ENCODE measurements at regions not wholly inside any gene's neighbourhood (a gene's known extent, or its start where the extent isn't known, plus 50 kb on each side); places are given as distances from the start of the nearest gene placed in this dataset.

DNA sequence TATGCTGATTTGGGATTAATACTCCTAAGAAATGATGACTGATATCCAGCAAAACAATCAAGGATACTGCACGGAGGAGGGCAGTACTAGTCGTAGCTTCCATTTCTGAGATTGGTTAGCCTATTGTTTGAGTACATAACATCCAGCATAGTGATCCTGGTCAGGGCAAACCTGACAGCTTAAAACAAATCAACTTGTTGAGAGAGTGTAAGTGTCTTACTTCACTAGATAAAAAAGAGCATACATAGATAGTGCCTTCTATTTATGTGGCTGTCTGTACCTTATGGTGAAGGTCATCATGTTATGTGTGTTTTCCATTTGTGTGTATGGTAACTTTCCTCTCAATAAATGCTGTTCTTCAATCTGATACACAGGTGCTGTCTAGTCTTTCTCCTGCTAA lies 228.4 kb downstream of the PTGER3 start:
- no peaks in the 10 kb centered on the region for H3K9me3 Mint-ChIP-seq
- H3K27me3 Mint-ChIP-seq (ENCODE audit: low read depth, poor library complexity) = peaks cover 3% of the 10 kb centered on the region
- no peak for DNase-seq
- no peaks in the 10 kb centered on the region for H3K36me3 Mint-ChIP-seq (ENCODE audit: low read depth)
- H3K27ac Mint-ChIP-seq = no peak overlapping the region
- TF ChIP-seq, protein P1, sequence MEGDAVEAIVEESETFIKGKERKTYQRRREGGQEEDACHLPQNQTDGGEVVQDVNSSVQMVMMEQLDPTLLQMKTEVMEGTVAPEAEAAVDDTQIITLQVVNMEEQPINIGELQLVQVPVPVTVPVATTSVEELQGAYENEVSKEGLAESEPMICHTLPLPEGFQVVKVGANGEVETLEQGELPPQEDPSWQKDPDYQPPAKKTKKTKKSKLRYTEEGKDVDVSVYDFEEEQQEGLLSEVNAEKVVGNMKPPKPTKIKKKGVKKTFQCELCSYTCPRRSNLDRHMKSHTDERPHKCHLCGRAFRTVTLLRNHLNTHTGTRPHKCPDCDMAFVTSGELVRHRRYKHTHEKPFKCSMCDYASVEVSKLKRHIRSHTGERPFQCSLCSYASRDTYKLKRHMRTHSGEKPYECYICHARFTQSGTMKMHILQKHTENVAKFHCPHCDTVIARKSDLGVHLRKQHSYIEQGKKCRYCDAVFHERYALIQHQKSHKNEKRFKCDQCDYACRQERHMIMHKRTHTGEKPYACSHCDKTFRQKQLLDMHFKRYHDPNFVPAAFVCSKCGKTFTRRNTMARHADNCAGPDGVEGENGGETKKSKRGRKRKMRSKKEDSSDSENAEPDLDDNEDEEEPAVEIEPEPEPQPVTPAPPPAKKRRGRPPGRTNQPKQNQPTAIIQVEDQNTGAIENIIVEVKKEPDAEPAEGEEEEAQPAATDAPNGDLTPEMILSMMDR (IDR thresholded peaks at IDR 0.05) = no peak
- no peak overlapping the region for H3K4me3 Mint-ChIP-seq
- H3K4me1 Mint-ChIP-seq = no peaks in the 10 kb centered on the region

DNA sequence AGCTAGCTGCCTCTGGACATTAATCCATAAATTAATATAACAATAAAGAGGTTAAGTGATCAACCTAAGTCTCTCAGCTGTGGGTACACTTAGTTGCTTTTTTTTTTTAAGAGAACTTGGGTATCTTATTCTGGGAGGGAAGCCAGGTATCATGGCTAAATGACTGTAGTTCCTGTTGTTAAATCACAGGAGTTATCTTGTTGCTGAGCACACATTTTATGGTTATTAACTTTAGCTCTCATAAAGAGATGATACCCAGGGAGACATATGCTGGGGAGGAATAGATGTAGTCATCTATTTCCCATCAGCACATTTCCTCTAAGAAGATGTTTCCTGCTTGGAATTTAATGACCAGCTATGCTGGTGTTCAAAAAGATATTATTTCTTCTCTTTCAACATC lies 227.8 kb downstream of the PTGER3 start:
- H3K4me1 Mint-ChIP-seq = no peaks in the 10 kb centered on the region
- no peak overlapping the region for H3K4me3 Mint-ChIP-seq
- H3K27ac Mint-ChIP-seq = no peak overlapping the region
- no peak for DNase-seq
- H3K9me3 Mint-ChIP-seq = no peaks in the 10 kb centered on the region
- TF ChIP-seq, protein P1 (IDR thresholded peaks at IDR 0.05) = no peak
- no peaks in the 10 kb centered on the region for H3K36me3 Mint-ChIP-seq (ENCODE audit: low read depth)
- peaks cover 3% of the 10 kb centered on the region for H3K27me3 Mint-ChIP-seq (ENCODE audit: low read depth, poor library complexity)

DNA sequence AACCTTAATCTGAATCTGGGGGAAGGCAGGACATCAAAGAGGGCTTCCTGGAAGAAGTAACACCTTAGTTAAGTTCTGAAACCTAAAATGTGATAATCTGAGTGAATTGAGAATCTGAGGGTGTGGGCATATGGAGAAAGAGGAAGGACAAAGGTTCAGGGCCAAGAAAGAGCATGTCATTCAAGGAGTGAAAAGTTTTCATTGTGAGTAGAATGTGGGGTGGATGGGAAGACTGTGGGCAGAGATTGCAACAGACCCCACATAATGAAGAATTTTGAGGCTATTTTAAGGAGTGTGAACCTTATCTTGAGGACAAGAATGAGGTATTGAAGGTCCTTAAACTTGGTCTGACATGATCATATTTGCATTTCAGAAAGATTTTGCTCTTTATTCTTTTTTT lies 227.2 kb downstream of the PTGER3 start:
- peaks cover 3% of the 10 kb centered on the region for H3K27me3 Mint-ChIP-seq (ENCODE audit: low read depth, poor library complexity)
- H3K4me1 Mint-ChIP-seq = no peaks in the 10 kb centered on the region
- H3K9me3 Mint-ChIP-seq = no peaks in the 10 kb centered on the region
- no peak overlapping the region for H3K27ac Mint-ChIP-seq
- H3K36me3 Mint-ChIP-seq (ENCODE audit: low read depth) = no peaks in the 10 kb centered on the region
- TF ChIP-seq, protein P1 (IDR thresholded peaks at IDR 0.05) = no peak
- H3K4me3 Mint-ChIP-seq = no peak overlapping the region
- no peak for DNase-seq

DNA sequence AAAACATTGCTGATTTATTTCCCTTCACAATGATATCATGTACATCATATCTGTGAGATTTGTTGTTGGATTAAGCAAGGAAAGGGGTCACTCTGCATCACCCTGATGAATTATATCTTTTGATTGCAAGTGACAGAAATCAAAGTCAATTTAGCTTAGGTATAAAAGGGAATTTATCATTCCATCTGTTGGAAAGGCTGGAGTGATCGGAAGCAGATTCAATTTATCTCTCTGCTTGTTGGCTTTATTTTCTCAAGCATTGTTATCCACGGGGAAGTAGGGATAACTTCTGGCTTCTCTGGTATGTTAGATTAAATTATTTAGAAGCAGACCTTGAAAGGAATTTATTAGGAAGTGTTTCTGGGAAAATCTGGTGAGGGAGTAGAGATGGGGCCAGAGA lies 226.6 kb downstream of the PTGER3 start:
- H3K4me1 Mint-ChIP-seq = no peaks in the 10 kb centered on the region
- H3K27ac Mint-ChIP-seq = no peak overlapping the region
- TF ChIP-seq, protein P1 (IDR thresholded peaks at IDR 0.05) = no peak
- no peak overlapping the region for H3K4me3 Mint-ChIP-seq
- H3K9me3 Mint-ChIP-seq = no peaks in the 10 kb centered on the region
- H3K36me3 Mint-ChIP-seq (ENCODE audit: low read depth) = no peaks in the 10 kb centered on the region
- peaks cover 3% of the 10 kb centered on the region for H3K27me3 Mint-ChIP-seq (ENCODE audit: low read depth, poor library complexity)
- DNase-seq = no peak

DNA sequence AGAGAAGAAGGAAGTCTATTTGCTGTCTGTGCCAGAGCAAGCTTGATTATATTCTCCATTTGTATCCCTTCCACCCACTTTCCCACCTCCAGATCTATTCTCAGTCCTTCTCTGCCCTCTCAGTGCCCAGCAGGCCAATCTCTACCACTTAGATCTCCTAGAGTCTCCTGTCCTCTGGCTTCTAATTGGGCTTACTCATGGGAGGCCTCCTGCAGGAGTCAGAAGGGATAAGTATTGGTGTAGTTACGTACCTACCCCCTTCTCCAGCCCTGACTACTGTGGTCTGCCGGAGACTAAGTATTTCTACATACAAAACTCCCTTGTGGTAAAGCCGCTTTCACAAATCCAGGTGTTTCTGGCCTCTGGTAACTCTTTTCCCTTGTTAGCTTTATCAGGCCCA lies 221.2 kb downstream of the PTGER3 start:
- Mint-ChIP-seq H3K4me3 (no peak overlapping the region), H3K27me3 (ENCODE audit: low read depth, poor library complexity) (no peaks in the 10 kb centered on the region), H3K27ac (no peak overlapping the region), H3K36me3 (ENCODE audit: low read depth) (no peaks in the 10 kb centered on the region), H3K4me1 (no peaks in the 10 kb centered on the region), H3K9me3 (no peaks in the 10 kb centered on the region)
- TF ChIP-seq, protein P1 (IDR thresholded peaks at IDR 0.05) = no peak
- no peak for DNase-seq

DNA sequence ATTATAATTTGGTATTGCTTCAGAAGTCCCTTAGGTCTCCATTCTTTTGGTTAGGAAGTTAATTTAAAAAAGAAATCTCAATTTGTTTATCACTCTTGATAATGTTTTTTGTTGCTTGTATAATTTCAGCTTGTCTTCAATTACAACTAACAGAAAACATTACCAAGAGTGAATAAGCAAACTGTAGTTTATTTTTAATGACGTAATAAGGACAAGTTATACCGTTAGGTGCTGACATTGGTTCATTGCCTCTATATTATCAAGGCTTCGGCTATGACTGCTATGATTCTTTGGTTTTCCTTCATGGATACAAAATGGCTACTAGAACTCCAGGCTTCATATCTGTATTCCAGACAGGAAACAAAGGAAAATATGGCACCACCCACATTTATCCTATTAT lies 220.6 kb downstream of the PTGER3 start:
- no peaks in the 10 kb centered on the region for H3K36me3 Mint-ChIP-seq (ENCODE audit: low read depth)
- no peak overlapping the region for H3K4me3 Mint-ChIP-seq
- no peak for DNase-seq
- H3K9me3 Mint-ChIP-seq = no peaks in the 10 kb centered on the region
- TF ChIP-seq, protein P1 (IDR thresholded peaks at IDR 0.05) = no peak
- no peak overlapping the region for H3K27ac Mint-ChIP-seq
- no peaks in the 10 kb centered on the region for H3K4me1 Mint-ChIP-seq
- no peaks in the 10 kb centered on the region for H3K27me3 Mint-ChIP-seq (ENCODE audit: low read depth, poor library complexity)

Data from nephron progenitor cell (in vitro differentiated cells).